Kidney epithelial cell (primary cell): ENCODE measurements at regions not wholly inside any gene's neighbourhood (a gene's known extent, or its start where the extent isn't known, plus 50 kb on each side); places are given as distances from the start of the nearest gene placed in this dataset.
A peak's percentile ranks its signal among the peaks of the same experiment; 100 is the strongest.

ENCODE experiments used
- DNase-seq: peaks from one replicate; pipeline ENCODE4 v3.0.0-alpha.2; 2010; ENCODE audit warnings: low read depth
- H3K27me3 ChIP-seq: 2 replicates; pipeline ENCODE4 v1.6.0; 2011; ENCODE audit warnings: low read length; ENCODE audit not compliant: control insufficient read depth, insufficient read depth
- H3K36me3 ChIP-seq: 2 replicates; pipeline ENCODE4 v1.5.1; 2011; ENCODE audit warnings: low read length; ENCODE audit not compliant: control insufficient read depth, insufficient read depth
- H3K4me3 ChIP-seq: 2 replicates; pipeline ENCODE4 v1.5.1; 2011; ENCODE audit warnings: low read depth, mild to moderate bottlenecking, control low read depth, low read length
- CTCF ChIP-seq: IDR thresholded peaks from 2 replicates; pipeline ENCODE4 v1.5.1; 2011; ENCODE audit warnings: mild to moderate bottlenecking, moderate library complexity, low read length, control low read depth, inconsistent platforms; ENCODE audit not compliant: insufficient read depth, poor library complexity, severe bottlenecking

GRCh38 chr3:43854916-43855315 lies 164.2 kb downstream of the ABHD5 start:
- no peak for TF ChIP-seq CTCF
- Histone ChIP-seq H3K27me3 (no peaks in the 10 kb centered on the region), H3K36me3 (no peaks in the 10 kb centered on the region), H3K4me3 (no peak overlapping the region)
- DNase-seq = no peak

GRCh38 chr3:43855674-43856299 lies 165.0 kb downstream of the ABHD5 start:
- Histone ChIP-seq H3K4me3 (no peak overlapping the region), H3K27me3 (no peaks in the 10 kb centered on the region), H3K36me3 (no peaks in the 10 kb centered on the region)
- TF ChIP-seq CTCF = peak; percentile 75
- no peak for DNase-seq

- no peaks in the 10 kb centered on the region for H3K27me3 ChIP-seq
- no peak overlapping the region for H3K4me3 ChIP-seq
- no peaks in the 10 kb centered on the region for H3K36me3 ChIP-seq
- TF ChIP-seq CTCF = no peak
- DNase-seq = no peak
Measured at GRCh38 chr3:43856351-43856750, 165.6 kb downstream of the ABHD5 start.

- H3K4me3 ChIP-seq = no peak overlapping the region
- DNase-seq = no peak
- no peak for TF ChIP-seq CTCF
- no peaks in the 10 kb centered on the region for H3K27me3 ChIP-seq
- no peaks in the 10 kb centered on the region for H3K36me3 ChIP-seq
Measured at GRCh38 chr3:43856761-43857160, 166.0 kb downstream of the ABHD5 start.

GRCh38 chr3:43857361-43858293 lies 166.9 kb downstream of the ABHD5 start:
- H3K4me3 ChIP-seq = no peak overlapping the region
- no peak for TF ChIP-seq CTCF
- DNase-seq = no peak
- no peaks in the 10 kb centered on the region for H3K36me3 ChIP-seq
- H3K27me3 ChIP-seq = no peaks in the 10 kb centered on the region
